MCF 10A (cell line): ENCODE measurements at regions not wholly inside any gene's neighbourhood (a gene's known extent, or its start where the extent isn't known, plus 50 kb on each side); places are given as distances from the start of the nearest gene placed in this dataset.
A peak's percentile ranks its signal among the peaks of the same experiment; 100 is the strongest.

ENCODE experiments used
- BruUV-seq: library from RNA; stranded (reverse); fragments of 400-500 nt; replicated peaks from 2 replicates; lab custom pipeline; 2021; lab: Mats Ljungman, UMichigan
- CTCF ChIA-PET: fragments of 300-600 bp; sonication (Branson Sonifier 250); formaldehyde crosslinking; extraction: SDS; loops from one replicate; lab custom pipeline; 2021; ENCODE audit warnings: antibody characterized with exemption, inconsistent platforms; lab: Yijun Ruan, JAX
- POLR2A ChIA-PET: fragments of 300-600, 350-650 bp; sonication (Branson Sonifier 250); formaldehyde crosslinking; extraction: SDS; loops from one replicate; lab custom pipeline; 2020; ENCODE audit warnings: antibody characterized with exemption, inconsistent platforms; lab: Yijun Ruan, JAX
- DNase-seq: peaks from one replicate; pipeline ENCODE4 v3.0.0-alpha.2; 2018; ENCODE audit not compliant: unreplicated experiment
- H3K27ac Mint-ChIP-seq: one replicate; pipeline ENCODE4 v1.8.0; 2022; ENCODE audit warnings: mild to moderate bottlenecking, low read depth, mixed read lengths; ENCODE audit not compliant: unreplicated experiment
- H3K27me3 Mint-ChIP-seq: one replicate; pipeline ENCODE4 v1.8.0; 2022; ENCODE audit warnings: mixed read lengths; ENCODE audit not compliant: insufficient read depth, unreplicated experiment
- H3K36me3 Mint-ChIP-seq: one replicate; pipeline ENCODE4 v1.8.0; 2022; ENCODE audit warnings: mild to moderate bottlenecking, moderate library complexity, mixed read lengths; ENCODE audit not compliant: insufficient read depth, unreplicated experiment
- H3K4me1 Mint-ChIP-seq: one replicate; pipeline ENCODE4 v1.8.0; 2022; ENCODE audit warnings: mixed read lengths; ENCODE audit not compliant: insufficient read depth, unreplicated experiment
- H3K4me3 Mint-ChIP-seq: one replicate; pipeline ENCODE4 v1.8.0; 2022; ENCODE audit warnings: mild to moderate bottlenecking, moderate library complexity, mixed read lengths; ENCODE audit not compliant: unreplicated experiment
- H3K9me3 Mint-ChIP-seq: one replicate; pipeline ENCODE4 v1.8.0; 2022; ENCODE audit warnings: mixed read lengths; ENCODE audit not compliant: unreplicated experiment
- CTCF ChIP-seq: fragments of 200-600 bp; IDR thresholded peaks from one replicate; pipeline ENCODE4 v1.8.0; 2022; ENCODE audit warnings: antibody characterized with exemption, mild to moderate bottlenecking; ENCODE audit not compliant: unreplicated experiment
- intact Hi-C: fragments of 100-400 bp; cut with micrococcal nuclease; formaldehyde crosslinking; loops from 2 replicates; pipeline ENCODE4 v1.14.1; 2022

- H3K27ac Mint-ChIP-seq = no peak overlapping the region
- H3K4me1 Mint-ChIP-seq = no peaks in the 10 kb centered on the region
- intact Hi-C loops = loop anchor here (5.0 to 10.0 kb wide), 3 partner anchors 326 to 1284 kb away; no protein-coding TSS in a partner anchor
- no peak for TF ChIP-seq CTCF
- CTCF ChIA-PET = interaction anchor here (0.7 to 3.0 kb wide), 8 partner anchors 28 to 691 kb away, joined by 3 to 24 read pairs (median 4); no protein-coding TSS in a partner anchor
- H3K4me3 Mint-ChIP-seq = no peak overlapping the region
- H3K9me3 Mint-ChIP-seq = no peaks in the 10 kb centered on the region
- no peaks in the 10 kb centered on the region for H3K36me3 Mint-ChIP-seq
- H3K27me3 Mint-ChIP-seq = peaks cover 54% of the 10 kb centered on the region
- peak; percentile 27 for DNase-seq
- no TSS peak for BruUV-seq
- POLR2A ChIA-PET = no interaction called here
These were observed 658.3 kb upstream of the PITX2 start for GRCh38 chr4:111281219-111281618.

GRCh38 chr4:111282035-111282434 is 659.2 kb upstream of the PITX2 start:
- CTCF ChIA-PET = interaction anchor here (0.7 to 3.0 kb wide), 18 partner anchors 10 to 692 kb away, joined by 3 to 24 read pairs (median 3); no protein-coding TSS in a partner anchor
- no peak overlapping the region for H3K27ac Mint-ChIP-seq
- TF ChIP-seq CTCF = no peak
- no TSS peak for BruUV-seq
- POLR2A ChIA-PET = no interaction called here
- intact Hi-C loops = loop anchor here (5.0 to 10.0 kb wide), 3 partner anchors 327 to 1285 kb away; no protein-coding TSS in a partner anchor
- DNase-seq = no peak
- H3K36me3 Mint-ChIP-seq = no peaks in the 10 kb centered on the region
- no peaks in the 10 kb centered on the region for H3K4me1 Mint-ChIP-seq
- H3K9me3 Mint-ChIP-seq = no peaks in the 10 kb centered on the region
- H3K27me3 Mint-ChIP-seq = peaks cover 55% of the 10 kb centered on the region
- no peak overlapping the region for H3K4me3 Mint-ChIP-seq

GRCh38 chr4:111283066-111283677 is 660.3 kb upstream of the PITX2 start:
- no TSS peak for BruUV-seq
- Mint-ChIP-seq H3K36me3 (no peaks in the 10 kb centered on the region), H3K27ac (no peak overlapping the region), H3K27me3 (peaks cover 47% of the 10 kb centered on the region), H3K9me3 (no peaks in the 10 kb centered on the region), H3K4me1 (no peaks in the 10 kb centered on the region), H3K4me3 (no peak overlapping the region)
- peak; percentile 81 for TF ChIP-seq CTCF
- ChIA-PET CTCF (interaction anchor here (0.6 to 3.0 kb wide), 31 partner anchors 10 to 1870 kb away, joined by 3 to 24 read pairs (median 3); no protein-coding TSS in a partner anchor), POLR2A (no interaction called here)
- intact Hi-C loops = loop anchor here (1.0 to 10.0 kb wide), 4 partner anchors 147 to 1286 kb away; no protein-coding TSS in a partner anchor
- peak; percentile 77 for DNase-seq

- BruUV-seq = no TSS peak
- Mint-ChIP-seq H3K9me3 (no peaks in the 10 kb centered on the region), H3K36me3 (no peaks in the 10 kb centered on the region), H3K4me1 (no peaks in the 10 kb centered on the region), H3K27ac (no peak overlapping the region), H3K27me3 (no peaks in the 10 kb centered on the region), H3K4me3 (no peak overlapping the region)
- no peak for DNase-seq
- ChIA-PET CTCF (interaction anchor here (0.7 kb wide), 1 partner anchor 761 kb away, joined by 3 read pairs; no protein-coding TSS in a partner anchor), POLR2A (no interaction called here)
- no peak for TF ChIP-seq CTCF
- intact Hi-C loops = no loop called here
These were observed 673.6 kb upstream of the PITX2 start for GRCh38 chr4:111296466-111296865.
